Activated naive CD8-positive, alpha-beta T cell treated with anti-CD3 and anti-CD28 coated beads for 36 hours (primary cell): ENCODE measurements at regions not wholly inside any gene's neighbourhood (a gene's known extent, or its start where the extent isn't known, plus 50 kb on each side); places are given as distances from the start of the nearest gene placed in this dataset.

Experiments used
- DNase-seq: peaks from one replicate; pipeline ENCODE4 v3.0.0; 2021
- H3K27ac Mint-ChIP-seq: one replicate; pipeline ENCODE4 v1.8.0; 2022; ENCODE audit warnings: mild to moderate bottlenecking, moderate library complexity, mixed read lengths
- H3K27me3 Mint-ChIP-seq: one replicate; pipeline ENCODE4 v1.8.0; 2022; ENCODE audit warnings: mild to moderate bottlenecking, mixed read lengths
- H3K36me3 Mint-ChIP-seq: one replicate; pipeline ENCODE4 v1.8.0; 2021; ENCODE audit warnings: mild to moderate bottlenecking, mixed read lengths
- H3K4me1 Mint-ChIP-seq: one replicate; pipeline ENCODE4 v1.8.0; 2021; ENCODE audit warnings: mixed read lengths
- H3K4me3 Mint-ChIP-seq: one replicate; pipeline ENCODE4 v1.8.0; 2022; ENCODE audit warnings: mild to moderate bottlenecking, moderate library complexity, mixed read lengths
- H3K9me3 Mint-ChIP-seq: one replicate; pipeline ENCODE4 v1.8.0; 2022; ENCODE audit warnings: mixed read lengths

DNA sequence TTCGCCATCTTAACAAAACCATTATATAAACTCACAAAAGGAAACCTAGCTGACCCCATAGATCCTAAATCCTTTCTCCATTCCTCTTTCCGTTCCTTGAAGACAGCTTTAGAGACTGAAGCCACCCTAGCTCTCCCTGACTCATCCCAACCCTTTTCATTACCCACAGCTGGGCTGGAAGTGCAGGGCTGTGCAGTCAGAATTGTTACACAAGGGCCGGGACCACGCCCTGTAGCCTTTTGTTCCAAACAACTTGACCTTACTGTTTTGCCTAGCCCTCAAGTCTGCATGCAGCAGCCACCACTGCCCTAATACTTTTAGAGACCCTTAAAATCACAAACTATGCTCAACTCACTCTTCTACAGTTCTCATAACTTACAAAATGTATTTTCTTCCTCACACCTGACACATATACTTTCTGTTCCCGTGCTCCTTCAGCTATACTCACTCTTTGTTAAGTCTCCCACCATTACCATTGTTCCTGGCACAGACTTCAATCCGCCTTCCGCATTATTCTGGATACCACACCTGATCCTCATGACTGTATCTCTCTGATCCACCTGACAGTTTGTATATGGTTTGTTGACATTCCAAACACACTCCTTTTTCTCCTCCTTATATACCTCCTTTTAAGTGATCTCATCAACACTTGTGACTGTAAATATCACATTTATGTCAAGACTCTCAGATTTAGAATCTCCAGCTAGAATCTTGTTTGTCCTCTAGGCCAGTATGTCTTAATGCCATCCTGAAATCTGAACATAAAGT lies 208.7 kb downstream of the KITLG start:
- no peaks in the 10 kb centered on the region for H3K36me3 Mint-ChIP-seq
- no peak for DNase-seq
- no peaks in the 10 kb centered on the region for H3K4me1 Mint-ChIP-seq
- no peak overlapping the region for H3K27ac Mint-ChIP-seq
- H3K9me3 Mint-ChIP-seq, result no peaks in the 10 kb centered on the region
- no peak overlapping the region for H3K4me3 Mint-ChIP-seq
- H3K27me3 Mint-ChIP-seq, result no peaks in the 10 kb centered on the region

GRCh38 chr12:88375306-88376305 lies 204.7 kb downstream of the KITLG start:
- Mint-ChIP-seq H3K27ac (no peak overlapping the region), H3K4me1 (no peaks in the 10 kb centered on the region), H3K27me3 (peaks cover 3% of the 10 kb centered on the region), H3K36me3 (no peaks in the 10 kb centered on the region), H3K9me3 (no peaks in the 10 kb centered on the region), H3K4me3 (no peak overlapping the region)
- DNase-seq, result no peak

DNA sequence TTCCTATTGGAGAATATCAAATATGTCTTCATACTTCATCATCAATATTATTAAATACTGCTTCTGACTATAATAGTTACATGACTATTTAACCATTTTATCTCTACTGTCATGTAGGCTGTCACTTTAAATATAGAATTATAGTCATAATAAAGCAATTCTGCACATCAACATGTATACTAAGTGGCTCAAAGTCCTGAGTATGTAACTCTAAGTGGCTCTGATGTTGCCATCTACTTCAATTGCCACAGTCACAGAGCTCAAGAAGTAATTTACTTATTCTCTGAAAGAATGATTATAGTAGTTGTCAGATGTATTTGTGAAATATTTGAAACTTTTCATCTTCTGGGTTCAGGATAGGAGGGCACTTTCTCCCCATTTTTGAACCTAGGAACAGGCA lies 202.3 kb downstream of the KITLG start:
- DNase-seq, result no peak
- Mint-ChIP-seq H3K36me3 (no peaks in the 10 kb centered on the region), H3K4me1 (no peaks in the 10 kb centered on the region), H3K4me3 (no peak overlapping the region), H3K9me3 (no peaks in the 10 kb centered on the region), H3K27me3 (peaks cover 3% of the 10 kb centered on the region), H3K27ac (no peak overlapping the region)

DNA sequence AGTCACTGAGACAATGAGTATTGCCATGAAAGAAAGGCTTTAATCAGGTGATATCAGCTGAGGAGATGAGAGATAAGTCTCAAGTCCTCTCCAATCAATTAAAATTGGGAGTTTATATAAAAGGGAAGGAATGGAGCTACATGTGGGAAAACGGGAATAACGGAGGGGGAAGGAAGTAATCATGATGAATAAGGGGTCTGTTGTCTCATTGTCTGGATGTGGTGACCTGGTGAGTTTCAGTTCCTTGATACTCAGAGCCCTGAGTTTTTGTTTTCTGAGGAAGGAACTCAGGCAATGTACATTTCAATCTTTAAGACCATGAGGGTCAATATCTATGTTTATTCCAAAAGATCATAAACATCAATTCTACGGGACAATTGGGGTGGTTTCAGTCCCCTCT lies 198.8 kb downstream of the KITLG start:
- no peak overlapping the region for H3K4me3 Mint-ChIP-seq
- H3K27me3 Mint-ChIP-seq, result peaks cover 3% of the 10 kb centered on the region
- no peak for DNase-seq
- no peak overlapping the region for H3K27ac Mint-ChIP-seq
- H3K4me1 Mint-ChIP-seq, result no peaks in the 10 kb centered on the region
- H3K36me3 Mint-ChIP-seq, result no peaks in the 10 kb centered on the region
- H3K9me3 Mint-ChIP-seq, result no peaks in the 10 kb centered on the region

DNA sequence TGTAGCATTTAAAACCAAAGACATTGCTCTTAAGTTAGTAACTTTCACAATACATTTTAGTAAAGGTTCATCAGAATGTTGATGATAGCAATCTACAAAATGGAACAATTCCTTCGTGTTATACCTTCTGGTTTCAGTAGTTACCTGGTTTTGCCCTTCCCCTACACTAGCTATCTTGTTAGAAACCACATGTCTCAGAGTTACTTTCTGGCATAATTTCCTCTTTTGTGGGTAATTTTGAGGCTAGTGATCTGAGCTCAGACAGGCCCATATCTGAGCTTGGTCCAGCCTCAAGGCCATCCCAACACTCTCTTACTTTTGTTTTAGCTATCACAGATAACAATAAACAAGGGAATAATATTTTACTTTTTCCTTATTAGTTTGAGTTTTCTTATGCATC lies 196.9 kb downstream of the KITLG start:
- DNase-seq, result no peak
- H3K4me1 Mint-ChIP-seq, result no peaks in the 10 kb centered on the region
- H3K27ac Mint-ChIP-seq, result no peak overlapping the region
- no peaks in the 10 kb centered on the region for H3K36me3 Mint-ChIP-seq
- H3K4me3 Mint-ChIP-seq, result no peak overlapping the region
- H3K27me3 Mint-ChIP-seq, result peaks cover 3% of the 10 kb centered on the region
- H3K9me3 Mint-ChIP-seq, result no peaks in the 10 kb centered on the region

DNA sequence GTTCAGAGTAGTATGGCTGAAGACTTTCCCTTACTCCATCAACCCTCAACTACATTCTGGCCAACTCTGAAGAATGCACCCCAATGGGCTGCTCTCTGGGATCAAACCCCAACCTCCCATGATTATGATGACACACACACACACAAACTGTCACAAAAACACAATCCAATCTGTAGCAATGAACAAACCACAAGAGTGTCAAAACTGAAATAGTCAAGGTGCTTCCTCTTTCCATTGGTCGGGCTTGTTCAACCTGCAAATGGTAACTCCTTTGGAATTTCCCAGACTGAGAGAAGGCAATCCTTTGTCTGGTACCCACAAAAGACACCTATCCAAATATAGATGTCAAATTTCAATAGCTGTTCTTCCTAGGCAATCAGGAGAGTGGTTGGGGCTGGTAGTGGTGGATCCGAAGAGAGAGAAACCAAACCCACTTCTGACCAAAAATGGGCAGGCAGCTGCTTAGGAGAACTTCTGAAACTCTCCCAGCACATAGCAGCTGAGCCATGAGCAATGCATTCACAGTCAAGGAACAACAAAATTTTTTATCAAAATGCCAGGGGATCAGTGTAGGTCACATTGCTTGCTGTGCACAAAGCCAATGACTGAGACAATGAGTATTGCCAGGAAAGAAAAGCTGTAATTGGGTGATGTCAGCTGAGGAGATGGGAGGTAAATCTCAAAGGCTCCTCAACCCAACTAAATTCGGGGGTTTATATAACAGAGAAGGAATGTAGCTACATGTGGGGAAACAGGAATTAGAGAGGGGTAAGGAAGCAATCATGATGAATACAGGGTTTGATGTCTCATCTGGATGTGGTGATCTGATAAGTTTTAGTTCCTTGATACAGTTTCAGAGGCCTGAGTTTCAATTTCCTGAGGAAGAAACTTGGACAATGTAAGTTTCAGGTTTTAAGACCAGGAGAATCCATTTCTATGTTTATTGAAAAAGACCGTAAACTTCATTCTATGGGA lies 191.4 kb downstream of the KITLG start:
- no peak for DNase-seq
- Mint-ChIP-seq H3K27me3 (peaks cover 7% of the 10 kb centered on the region), H3K36me3 (no peaks in the 10 kb centered on the region), H3K4me1 (no peaks in the 10 kb centered on the region), H3K9me3 (no peaks in the 10 kb centered on the region), H3K27ac (no peak overlapping the region), H3K4me3 (no peak overlapping the region)

DNA sequence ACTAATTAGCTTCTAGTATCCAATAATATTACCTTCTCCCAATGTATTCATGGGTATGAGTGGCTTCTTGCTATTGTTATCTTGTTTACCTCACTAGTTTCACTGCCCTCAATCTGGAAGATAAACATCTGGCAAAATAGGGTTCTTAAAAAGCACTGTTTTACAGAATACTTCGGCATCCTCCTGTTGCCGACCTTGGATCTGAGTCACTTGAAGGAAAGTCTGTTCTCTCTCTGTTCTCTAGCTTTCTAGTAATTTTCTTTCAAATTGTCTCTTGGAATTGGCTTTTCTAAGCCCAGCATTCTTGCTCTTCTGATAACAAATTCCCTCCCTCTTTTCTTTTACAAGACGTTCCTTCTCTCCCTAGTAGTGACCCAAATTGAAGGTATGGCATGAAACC lies 189.5 kb downstream of the KITLG start:
- no peak overlapping the region for H3K27ac Mint-ChIP-seq
- H3K36me3 Mint-ChIP-seq, result no peaks in the 10 kb centered on the region
- H3K4me3 Mint-ChIP-seq, result no peak overlapping the region
- peaks cover 7% of the 10 kb centered on the region for H3K27me3 Mint-ChIP-seq
- no peaks in the 10 kb centered on the region for H3K4me1 Mint-ChIP-seq
- DNase-seq, result no peak
- peaks cover 3% of the 10 kb centered on the region for H3K9me3 Mint-ChIP-seq

DNA sequence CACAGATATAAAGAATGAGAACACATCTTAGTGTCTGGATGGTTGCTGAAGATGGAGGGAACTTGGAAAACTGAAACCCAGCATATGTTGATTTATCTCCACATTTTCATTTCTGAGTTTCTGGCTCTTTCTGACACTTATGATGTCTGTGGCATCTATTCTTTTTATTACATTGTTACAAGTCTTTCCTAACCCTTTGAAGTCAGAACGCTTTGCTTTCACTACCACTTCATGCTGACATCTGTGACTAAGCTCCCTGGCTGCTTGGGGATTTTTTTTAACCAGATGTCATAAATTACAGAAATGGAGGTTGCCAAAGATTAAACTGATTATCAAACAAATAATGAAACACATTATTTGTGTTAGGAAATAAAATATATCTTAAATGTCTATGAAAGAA lies 188.7 kb downstream of the KITLG start:
- no peaks in the 10 kb centered on the region for H3K4me1 Mint-ChIP-seq
- peaks cover 7% of the 10 kb centered on the region for H3K27me3 Mint-ChIP-seq
- H3K4me3 Mint-ChIP-seq, result no peak overlapping the region
- peaks cover 3% of the 10 kb centered on the region for H3K9me3 Mint-ChIP-seq
- H3K27ac Mint-ChIP-seq, result no peak overlapping the region
- DNase-seq, result no peak
- no peaks in the 10 kb centered on the region for H3K36me3 Mint-ChIP-seq

DNA sequence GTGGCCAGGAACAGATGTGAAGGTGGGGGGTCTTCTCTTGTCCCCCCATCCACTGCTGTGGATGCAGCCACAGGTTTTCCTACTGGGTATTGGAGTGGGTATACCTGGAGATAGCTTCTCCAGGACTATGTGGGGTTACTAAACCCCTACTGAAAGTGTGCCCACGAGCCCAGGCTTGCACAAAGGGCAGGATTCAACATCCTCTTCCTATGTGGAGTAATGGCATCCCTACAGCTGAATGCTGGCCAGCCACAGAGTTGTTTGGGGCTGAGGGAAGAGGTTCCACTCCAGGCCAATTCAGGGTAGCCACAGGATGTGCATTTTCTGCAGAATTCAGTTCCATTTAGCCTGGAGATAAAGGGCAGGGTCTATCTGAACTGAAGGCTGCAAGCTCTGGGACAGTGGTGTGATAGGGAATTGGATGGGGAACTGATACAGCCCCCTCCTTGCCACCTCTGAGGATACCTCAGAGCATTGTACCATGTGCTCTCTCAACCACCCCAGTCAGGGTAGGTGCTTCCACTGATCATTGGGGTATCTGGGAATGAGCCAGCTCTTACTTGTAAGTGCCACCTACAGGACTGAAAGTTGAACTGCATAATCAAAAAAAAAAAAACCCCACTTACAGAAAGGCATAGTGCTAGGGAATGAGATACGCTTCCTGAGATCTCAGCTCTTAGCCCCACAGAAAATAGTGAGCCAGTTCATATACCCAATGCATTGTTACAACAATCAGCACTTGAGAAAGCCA lies 187.1 kb downstream of the KITLG start:
- DNase-seq, result no peak
- Mint-ChIP-seq H3K9me3 (peaks cover 3% of the 10 kb centered on the region), H3K4me1 (no peaks in the 10 kb centered on the region), H3K27ac (no peak overlapping the region), H3K36me3 (no peaks in the 10 kb centered on the region), H3K4me3 (no peak overlapping the region), H3K27me3 (peaks cover 7% of the 10 kb centered on the region)

DNA sequence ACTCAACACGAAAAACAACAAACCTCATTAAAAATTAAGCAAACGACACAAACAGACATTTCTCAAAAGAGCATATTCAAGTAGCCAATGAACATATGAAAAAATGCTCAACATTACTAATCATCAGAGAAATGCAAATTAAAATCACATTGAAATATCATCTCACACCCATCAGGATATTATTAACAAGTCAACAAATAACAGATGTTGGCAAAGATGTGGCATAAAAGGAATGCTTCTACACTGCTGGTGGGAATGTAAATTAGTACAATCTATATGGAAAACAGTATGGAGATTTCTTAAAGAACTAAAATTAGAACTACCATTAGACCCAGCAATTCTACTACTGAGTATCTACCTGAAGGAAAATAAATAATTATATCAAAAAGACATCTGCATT lies 182.2 kb downstream of the KITLG start:
- peaks cover 3% of the 10 kb centered on the region for H3K4me1 Mint-ChIP-seq
- no peak overlapping the region for H3K4me3 Mint-ChIP-seq
- no peak overlapping the region for H3K27ac Mint-ChIP-seq
- H3K9me3 Mint-ChIP-seq, result peaks cover 3% of the 10 kb centered on the region
- no peak for DNase-seq
- no peaks in the 10 kb centered on the region for H3K36me3 Mint-ChIP-seq
- H3K27me3 Mint-ChIP-seq, result no peaks in the 10 kb centered on the region

DNA sequence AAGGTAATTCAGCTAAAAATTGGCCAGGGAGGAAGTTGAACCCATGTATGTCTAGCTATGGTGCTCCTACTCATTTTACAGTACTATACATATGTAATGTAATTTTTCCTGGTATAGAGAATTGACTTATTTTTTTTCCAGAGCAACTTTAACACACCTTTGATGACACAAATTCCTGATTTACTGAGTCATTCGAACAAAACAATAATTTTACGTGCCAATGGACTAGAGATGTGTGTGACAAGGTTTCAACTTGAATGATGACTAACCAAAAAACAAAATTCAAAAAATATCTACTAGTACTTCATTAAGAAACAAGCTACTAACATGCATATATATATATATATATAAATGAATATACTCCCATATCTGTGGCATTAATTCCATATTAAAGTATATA lies 180.5 kb downstream of the KITLG start:
- Mint-ChIP-seq H3K36me3 (no peaks in the 10 kb centered on the region), H3K4me3 (no peak overlapping the region), H3K27ac (no peak overlapping the region), H3K9me3 (no peaks in the 10 kb centered on the region), H3K4me1 (peaks cover 3% of the 10 kb centered on the region), H3K27me3 (peaks cover 3% of the 10 kb centered on the region)
- DNase-seq, result no peak

DNA sequence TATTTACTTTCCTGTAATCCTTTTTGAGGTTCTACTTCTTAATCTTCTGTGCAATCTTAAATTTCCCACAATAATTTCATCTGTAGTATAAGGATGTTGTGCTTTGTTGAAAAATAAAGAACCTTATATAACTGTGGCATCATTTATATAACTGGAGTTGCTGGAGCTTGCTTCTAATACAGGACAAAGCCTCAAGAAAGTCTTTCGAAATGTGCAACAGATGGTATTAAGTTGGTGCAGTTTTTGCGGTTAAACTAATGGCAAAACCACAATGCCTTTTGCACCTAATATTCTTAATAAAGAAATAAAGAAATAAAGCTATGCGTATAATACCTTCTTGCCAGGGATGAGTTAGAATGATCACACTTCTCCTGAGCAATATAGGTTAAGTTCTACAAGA lies 180.0 kb downstream of the KITLG start:
- peaks cover 3% of the 10 kb centered on the region for H3K4me1 Mint-ChIP-seq
- DNase-seq, result no peak
- no peak overlapping the region for H3K27ac Mint-ChIP-seq
- H3K4me3 Mint-ChIP-seq, result no peak overlapping the region
- no peaks in the 10 kb centered on the region for H3K9me3 Mint-ChIP-seq
- H3K36me3 Mint-ChIP-seq, result no peaks in the 10 kb centered on the region
- peaks cover 3% of the 10 kb centered on the region for H3K27me3 Mint-ChIP-seq

GRCh38 chr12:88401155-88401554 lies 179.1 kb downstream of the KITLG start:
- Mint-ChIP-seq H3K36me3 (no peaks in the 10 kb centered on the region), H3K4me1 (peaks cover 3% of the 10 kb centered on the region), H3K9me3 (no peaks in the 10 kb centered on the region), H3K4me3 (no peak overlapping the region), H3K27me3 (peaks cover 3% of the 10 kb centered on the region), H3K27ac (no peak overlapping the region)
- DNase-seq, result no peak

DNA sequence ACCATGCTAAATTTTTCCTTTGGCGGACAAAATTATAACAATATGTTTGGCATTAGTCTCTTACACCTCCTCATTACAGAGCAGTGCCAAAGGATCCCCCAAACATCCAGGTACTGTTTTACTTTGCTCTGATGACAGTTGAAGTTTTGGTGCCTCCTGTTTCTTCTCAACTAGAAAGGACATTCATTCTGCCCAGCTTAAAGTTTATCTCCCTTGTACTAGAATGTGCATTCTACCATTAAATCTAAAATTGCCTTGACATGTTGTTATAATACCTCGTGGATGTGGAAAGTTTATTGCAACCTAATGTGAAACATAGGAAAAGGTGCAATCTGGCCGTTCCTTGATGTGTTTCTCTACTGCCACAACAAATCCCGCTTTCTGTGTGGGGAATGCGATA lies 173.4 kb downstream of the KITLG start:
- H3K4me3 Mint-ChIP-seq, result no peak overlapping the region
- H3K27ac Mint-ChIP-seq, result no peak overlapping the region
- no peak for DNase-seq
- H3K9me3 Mint-ChIP-seq, result no peaks in the 10 kb centered on the region
- peaks cover 3% of the 10 kb centered on the region for H3K27me3 Mint-ChIP-seq
- H3K4me1 Mint-ChIP-seq, result no peaks in the 10 kb centered on the region
- no peaks in the 10 kb centered on the region for H3K36me3 Mint-ChIP-seq
